ENCODE measurements at regions not wholly inside any gene's neighbourhood (a gene's known extent, or its start where the extent isn't known, plus 50 kb on each side); places are given as distances from the start of the nearest gene placed in this dataset.

- no peak for TF ChIP-seq POLR2AphosphoS5 (IDR thresholded peaks at IDR 0.05)
- no peak for TF ChIP-seq POLR2A (IDR thresholded peaks at IDR 0.05)
- no peak for TF ChIP-seq CTCF (IDR thresholded peaks at IDR 0.05 in 8 of 11, conservative IDR thresholded peaks at IDR 0.05 in 3 of 11)
- Histone ChIP-seq H3K4me3 (no peak overlapping the region), H3K9me3 (no peaks in the 10 kb centered on the region), H3K36me3 (no peaks in the 10 kb centered on the region), H3K27ac (no peak overlapping the region), H3K27me3 (replicated peaks in 1 of 7) (no peaks in the 10 kb centered on the region), H3K4me1 (no peaks in the 10 kb centered on the region)
- intact Hi-C loops (cut with DNase I; ENCODE audit: low total_unique reads), result no loop called here
- 78 to 84% (median 79%) methylated on average over 2 of the region's 2 CpGs for WGBS, 5 donors
- DNase-seq, result no peak
These were observed 160.8 kb upstream of the TMPO start for GRCh38 chr12:98354520-98355035.

GRCh38 chr12:98355322-98355721 lies 160.1 kb upstream of the TMPO start:
- no peak for TF ChIP-seq POLR2A (IDR thresholded peaks at IDR 0.05)
- Histone ChIP-seq H3K27me3 (replicated peaks in 1 of 7) (peaks cover 0 to under 1% (median 0%) of the 10 kb centered on the region in 7 donors), H3K27ac (no peak overlapping the region), H3K4me3 (no peak overlapping the region), H3K36me3 (no peaks in the 10 kb centered on the region), H3K9me3 (no peaks in the 10 kb centered on the region), H3K4me1 (no peaks in the 10 kb centered on the region)
- 60 to 75% (median 68%) methylated on average over 1 of the region's 1 CpG for WGBS, 5 donors
- intact Hi-C loops (cut with DNase I; ENCODE audit: low total_unique reads), result no loop called here
- no peak for DNase-seq

GRCh38 chr12:98355933-98356332 lies 159.5 kb upstream of the TMPO start:
- TF ChIP-seq POLR2AphosphoS5 (IDR thresholded peaks at IDR 0.05) (no peak), CTCF (IDR thresholded peaks at IDR 0.05 in 8 of 11, conservative IDR thresholded peaks at IDR 0.05 in 3 of 11) (no peak), POLR2A (IDR thresholded peaks at IDR 0.05) (no peak)
- intact Hi-C loops (cut with DNase I; ENCODE audit: low total_unique reads), result no loop called here
- Histone ChIP-seq H3K4me3 (no peak overlapping the region), H3K27ac (no peak overlapping the region), H3K4me1 (no peaks in the 10 kb centered on the region), H3K9me3 (no peaks in the 10 kb centered on the region), H3K27me3 (replicated peaks in 1 of 7) (peaks cover 0 to 7% (median 0%) of the 10 kb centered on the region in 7 donors), H3K36me3 (no peaks in the 10 kb centered on the region)
- no peak for DNase-seq
- WGBS, 5 donors, result 59 to 73% (median 66%) methylated on average over 4 of the region's 4 CpGs

- 69 to 83% (median 71%) methylated on average over 2 of the region's 2 CpGs for WGBS, 5 donors
- H3K27me3 ChIP-seq (replicated peaks in 1 of 7), result peaks cover 0 to 19% (median 0%) of the 10 kb centered on the region in 7 donors
- intact Hi-C loops (cut with DNase I; ENCODE audit: low total_unique reads), result no loop called here
- H3K4me3 ChIP-seq, result no peak overlapping the region
- no peaks in the 10 kb centered on the region for H3K36me3 ChIP-seq
- H3K9me3 ChIP-seq, result no peaks in the 10 kb centered on the region
- no peak overlapping the region for H3K27ac ChIP-seq
- TF ChIP-seq POLR2AphosphoS5 (IDR thresholded peaks at IDR 0.05) (no peak), POLR2A (IDR thresholded peaks at IDR 0.05) (no peak)
- DNase-seq, result no peak
- H3K4me1 ChIP-seq, result no peaks in the 10 kb centered on the region
These were observed 157.2 kb upstream of the TMPO start for GRCh38 chr12:98358144-98358543.

GRCh38 chr12:98359856-98360255 lies 155.5 kb upstream of the TMPO start:
- H3K36me3 ChIP-seq, result no peaks in the 10 kb centered on the region
- H3K9me3 ChIP-seq, result no peaks in the 10 kb centered on the region
- no peaks in the 10 kb centered on the region for H3K4me1 ChIP-seq
- intact Hi-C loops (cut with DNase I; ENCODE audit: low total_unique reads), result no loop called here
- TF ChIP-seq POLR2AphosphoS5 (IDR thresholded peaks at IDR 0.05) (no peak), POLR2A (IDR thresholded peaks at IDR 0.05) (no peak), CTCF (IDR thresholded peaks at IDR 0.05 in 8 of 11, conservative IDR thresholded peaks at IDR 0.05 in 3 of 11) (no peak)
- no peak overlapping the region for H3K27ac ChIP-seq
- no peak overlapping the region for H3K4me3 ChIP-seq
- peaks cover 0 to 19% (median 0%) of the 10 kb centered on the region in 7 donors for H3K27me3 ChIP-seq (replicated peaks in 1 of 7)
- no peak for DNase-seq
- WGBS, 5 donors, result 81 to 91% (median 87%) methylated on average over 6 of the region's 6 CpGs

Measured in spleen (tissue), 11 donors.